CD14-positive monocyte (primary cell): ENCODE measurements at regions not wholly inside any gene's neighbourhood (a gene's known extent, or its start where the extent isn't known, plus 50 kb on each side); places are given as distances from the start of the nearest gene placed in this dataset.

Experiments used
- DNase-seq, 3 donors: peaks; one replicate each; pipeline ENCODE4 v3.0.0-alpha.2; 2011 to 2022
- H2AFZ ChIP-seq: 2 replicates; pipeline ENCODE4 v1.6.0; 2012; ENCODE audit warnings: mild to moderate bottlenecking, low read depth, low read length, inconsistent platforms; ENCODE audit not compliant: insufficient read depth, poor library complexity, severe bottlenecking
- H3K27ac ChIP-seq, 2 donors: 1 replicate in 1 of 2; 2 replicates in 1 of 2; pipeline ENCODE4 v1.5.1; 2012 to 2013; ENCODE audit warnings: low read length in 2 of 2, control low read depth in 1 of 2, inconsistent platforms in 1 of 2, low read depth in 1 of 2, mild to moderate bottlenecking in 1 of 2
- H3K27me3 ChIP-seq, 2 donors: one replicate each; pipeline versions ENCODE4 v1.6.0 to v1.6.1; 2011 to 2013; ENCODE audit warnings: low read length in 2 of 2; ENCODE audit not compliant: control insufficient read depth in 2 of 2, insufficient read depth in 2 of 2
- H3K36me3 ChIP-seq, 2 donors: replicated peaks in 1 of 2; 1 replicate in 1 of 2; 2 replicates in 1 of 2; pipeline versions ENCODE4 v1.5.1 to v1.6.1; 2012 to 2013; ENCODE audit warnings: low read length in 2 of 2, control low read depth in 1 of 2, inconsistent platforms in 1 of 2, mild to moderate bottlenecking in 1 of 2; ENCODE audit not compliant: insufficient read depth in 2 of 2, control insufficient read depth in 1 of 2
- H3K4me1 ChIP-seq, 2 donors: 1 replicate in 1 of 2; 2 replicates in 1 of 2; pipeline versions ENCODE4 v1.5.1 to v1.6.1; 2012 to 2013; ENCODE audit warnings: low read length in 2 of 2, control low read depth in 1 of 2, inconsistent platforms in 1 of 2, mild to moderate bottlenecking in 1 of 2, moderate library complexity in 1 of 2; ENCODE audit not compliant: insufficient read depth in 2 of 2, control insufficient read depth in 1 of 2
- H3K4me2 ChIP-seq: replicated peaks from 2 replicates; pipeline ENCODE3; 2012; ENCODE audit warnings: low read length, moderate library complexity, mild to moderate bottlenecking; ENCODE audit not compliant: poor library complexity, severe bottlenecking; ENCODE audit errors: extremely low read depth
- H3K4me3 ChIP-seq, 3 experiments: fragments of 200-600 bp in 1 of 3; sonication (generic) in 1 of 3; replicated peaks in 1 of 3; 1 replicate in 2 of 3; 2 replicates in 1 of 3; pipeline ENCODE4 v1.5.1; 2011 to 2013; ENCODE audit warnings: low read length in 3 of 3, mild to moderate bottlenecking in 3 of 3, control low read depth in 2 of 3, low read depth in 2 of 3, inconsistent platforms in 1 of 3, moderate library complexity in 1 of 3
- H3K79me2 ChIP-seq: 2 replicates; pipeline ENCODE4 v1.6.0; 2012; ENCODE audit warnings: mild to moderate bottlenecking, control low read depth, inconsistent platforms, low read length, moderate library complexity; ENCODE audit not compliant: insufficient read depth
- H3K9ac ChIP-seq: 2 replicates; pipeline ENCODE4 v1.6.0; 2017; ENCODE audit warnings: low read length, mild to moderate bottlenecking; ENCODE audit not compliant: insufficient read depth, poor library complexity, severe bottlenecking
- H3K9me3 ChIP-seq, 2 donors: replicated peaks in 1 of 2; 1 replicate in 1 of 2; 2 replicates in 1 of 2; pipeline versions ENCODE4 v1.5.1 to v1.6.1; 2012 to 2013; ENCODE audit warnings: low read length in 2 of 2, control low read depth in 1 of 2; ENCODE audit not compliant: control insufficient read depth in 1 of 2, insufficient read depth in 1 of 2
- H4K20me1 ChIP-seq: 2 replicates; pipeline ENCODE4 v1.6.0; 2012; ENCODE audit warnings: mild to moderate bottlenecking, low read length, control low read depth, moderate library complexity; ENCODE audit not compliant: insufficient read depth
- H3K27ac Mint-ChIP-seq, 7 donors: one replicate each; pipeline ENCODE4 v1.8.0; 2020; ENCODE audit warnings: mild to moderate bottlenecking in 7 of 7, mixed read lengths in 7 of 7, moderate library complexity in 6 of 7, inconsistent platforms in 2 of 7
- H3K27me3 Mint-ChIP-seq, 3 donors: one replicate each; pipeline ENCODE4 v1.8.0; 2021 to 2022; ENCODE audit warnings: low read depth in 3 of 3, mild to moderate bottlenecking in 3 of 3, mixed read lengths in 3 of 3, moderate library complexity in 3 of 3, inconsistent platforms in 1 of 3
- H3K36me3 Mint-ChIP-seq, 2 donors: one replicate each; pipeline ENCODE4 v1.8.0; 2020; ENCODE audit warnings: mixed read lengths in 2 of 2, inconsistent platforms in 1 of 2, mild to moderate bottlenecking in 1 of 2
- H3K4me1 Mint-ChIP-seq: one replicate; pipeline ENCODE4 v1.8.0; 2020; ENCODE audit warnings: mild to moderate bottlenecking, mixed read lengths
- H3K4me3 Mint-ChIP-seq, 2 donors: one replicate each; pipeline ENCODE4 v1.8.0; 2020; ENCODE audit warnings: mild to moderate bottlenecking in 2 of 2, mixed read lengths in 2 of 2, moderate library complexity in 1 of 2
- H3K9me3 Mint-ChIP-seq, 7 donors: one replicate each; pipeline ENCODE4 v1.8.0; 2020 to 2022; ENCODE audit warnings: mixed read lengths in 7 of 7, mild to moderate bottlenecking in 6 of 7, moderate library complexity in 6 of 7, inconsistent platforms in 2 of 7
- CTCF ChIP-seq: fragments of 200-600 bp; IDR thresholded peaks from one replicate; pipeline ENCODE4 v1.8.0; 2022; ENCODE audit warnings: antibody characterized with exemption, mild to moderate bottlenecking
- WGBS: methylation state at CpG from one replicate; pipeline ENCODE4 v1.1.5; 2013; ENCODE audit warnings: missing lambda C conversion rate; ENCODE audit not compliant: insufficient coverage; 5-methylcytosine and 5-hydroxymethylcytosine counted together
- intact Hi-C, 2 donors: fragments of 100-400 bp; cut with micrococcal nuclease; formaldehyde crosslinking; loops; one replicate each; pipeline versions ENCODE4 v1.15.0 to v1.15.1; 2023

- intact Hi-C loops: no loop called here
- Mint-ChIP-seq H3K4me1 (no peaks in the 10 kb centered on the region), H3K4me3 (no peak overlapping the region), H3K27ac (no peak overlapping the region), H3K36me3 (no peaks in the 10 kb centered on the region), H3K27me3 (no peaks in the 10 kb centered on the region), H3K9me3 (peaks cover 0 to 6% (median 0%) of the 10 kb centered on the region in 7 donors)
- no peaks in the 10 kb centered on the region for H3K9me3 ChIP-seq
- no peak overlapping the region for H3K4me3 ChIP-seq
- H4K20me1 ChIP-seq: no peaks in the 10 kb centered on the region
- no peaks in the 10 kb centered on the region for H3K4me1 ChIP-seq
- no peaks in the 10 kb centered on the region for H3K79me2 ChIP-seq
- no peak overlapping the region for H3K27ac ChIP-seq
- TF ChIP-seq CTCF: no peak
- H3K4me2 ChIP-seq: no peak overlapping the region
- H2AFZ ChIP-seq: no peak overlapping the region
- no peak overlapping the region for H3K9ac ChIP-seq
- no peaks in the 10 kb centered on the region for H3K36me3 ChIP-seq
- no peak for DNase-seq
- H3K27me3 ChIP-seq: no peaks in the 10 kb centered on the region
- no CpG with 5 or more reads among the region's 3 CpGs for WGBS
Observed at GRCh38 chr9:29066141-29066640, 1492.9 kb upstream of the C9orf72 start.

- H3K4me2 ChIP-seq: no peak overlapping the region
- no peaks in the 10 kb centered on the region for H3K4me1 ChIP-seq
- intact Hi-C loops: no loop called here
- no peaks in the 10 kb centered on the region for H3K36me3 ChIP-seq
- no peaks in the 10 kb centered on the region for H3K27me3 ChIP-seq
- no CpG with 5 or more reads among the region's 2 CpGs for WGBS
- H2AFZ ChIP-seq: no peak overlapping the region
- H3K9me3 Mint-ChIP-seq: peaks cover 0 to 5% (median 0%) of the 10 kb centered on the region in 7 donors
- H3K36me3 Mint-ChIP-seq: no peaks in the 10 kb centered on the region
- H3K79me2 ChIP-seq: no peaks in the 10 kb centered on the region
- no peak overlapping the region for H3K27ac ChIP-seq
- H3K9me3 ChIP-seq: no peaks in the 10 kb centered on the region
- H3K27ac Mint-ChIP-seq: no peak overlapping the region
- H4K20me1 ChIP-seq: no peaks in the 10 kb centered on the region
- H3K4me3 Mint-ChIP-seq: no peak overlapping the region
- H3K27me3 Mint-ChIP-seq: no peaks in the 10 kb centered on the region
- no peaks in the 10 kb centered on the region for H3K4me1 Mint-ChIP-seq
- H3K9ac ChIP-seq: no peak overlapping the region
- no peak overlapping the region for H3K4me3 ChIP-seq
- no peak for DNase-seq
- TF ChIP-seq CTCF: no peak
Observed at GRCh38 chr9:29068461-29068860, 1495.2 kb upstream of the C9orf72 start.
